Osteocyte (in vitro differentiated cells): ENCODE measurements at regions not wholly inside any gene's neighbourhood (a gene's known extent, or its start where the extent isn't known, plus 50 kb on each side); places are given as distances from the start of the nearest gene placed in this dataset.

Experiments used
- DNase-seq: peaks from one replicate; pipeline ENCODE4 v3.0.0; 2021; ENCODE audit warnings: mixed read lengths; ENCODE audit not compliant: unreplicated experiment; ENCODE audit errors: extremely low spot score
- H3K27ac Mint-ChIP-seq: one replicate; pipeline ENCODE4 v1.8.0; 2021; ENCODE audit warnings: mild to moderate bottlenecking, mixed read lengths; ENCODE audit not compliant: unreplicated experiment
- H3K27me3 Mint-ChIP-seq: one replicate; pipeline ENCODE4 v1.8.0; 2021; ENCODE audit warnings: mixed read lengths; ENCODE audit not compliant: unreplicated experiment
- H3K36me3 Mint-ChIP-seq: one replicate; pipeline ENCODE4 v1.8.0; 2021; ENCODE audit warnings: mixed read lengths; ENCODE audit not compliant: unreplicated experiment
- H3K4me1 Mint-ChIP-seq: one replicate; pipeline ENCODE4 v1.8.0; 2021; ENCODE audit warnings: mixed read lengths; ENCODE audit not compliant: unreplicated experiment
- H3K4me3 Mint-ChIP-seq: one replicate; pipeline ENCODE4 v1.8.0; 2021; ENCODE audit warnings: mild to moderate bottlenecking, moderate library complexity, mixed read lengths; ENCODE audit not compliant: unreplicated experiment
- H3K9me3 Mint-ChIP-seq: one replicate; pipeline ENCODE4 v1.8.0; 2021; ENCODE audit warnings: mixed read lengths; ENCODE audit not compliant: unreplicated experiment
- TF ChIP-seq, protein P1 (sequence below): fragments of 200-600 bp; sonication (generic); IDR thresholded peaks from 2 replicates; pipeline ENCODE4 v1.5.0; 2021; ENCODE audit warnings: antibody characterized with exemption, mild to moderate bottlenecking, moderate library complexity

DNA sequence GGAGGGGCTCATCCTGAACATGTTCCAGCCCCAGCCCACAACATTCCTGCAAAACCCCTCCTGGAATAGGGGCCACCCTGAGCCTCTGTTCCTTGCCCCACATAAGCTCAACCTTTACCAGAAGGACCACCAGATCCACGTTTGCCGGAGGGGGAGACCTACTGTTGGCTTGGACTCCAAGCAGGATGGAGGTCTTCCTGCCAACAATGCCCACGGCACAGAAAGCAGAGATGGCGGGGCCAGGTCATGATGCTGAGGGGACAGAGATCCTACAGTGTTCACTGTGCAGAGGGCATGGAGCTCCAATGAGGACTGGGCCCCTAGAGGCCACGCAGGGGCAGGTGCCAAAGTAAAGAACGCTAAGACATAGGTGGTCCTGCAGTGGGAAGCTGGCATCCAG, 98.5 kb upstream of the RAB6C start:
- Mint-ChIP-seq H3K4me3 (no peak overlapping the region), H3K27me3 (no peaks in the 10 kb centered on the region), H3K27ac (no peak overlapping the region), H3K36me3 (no peaks in the 10 kb centered on the region), H3K9me3 (no peaks in the 10 kb centered on the region), H3K4me1 (peaks cover 6% of the 10 kb centered on the region)
- TF ChIP-seq, protein P1, sequence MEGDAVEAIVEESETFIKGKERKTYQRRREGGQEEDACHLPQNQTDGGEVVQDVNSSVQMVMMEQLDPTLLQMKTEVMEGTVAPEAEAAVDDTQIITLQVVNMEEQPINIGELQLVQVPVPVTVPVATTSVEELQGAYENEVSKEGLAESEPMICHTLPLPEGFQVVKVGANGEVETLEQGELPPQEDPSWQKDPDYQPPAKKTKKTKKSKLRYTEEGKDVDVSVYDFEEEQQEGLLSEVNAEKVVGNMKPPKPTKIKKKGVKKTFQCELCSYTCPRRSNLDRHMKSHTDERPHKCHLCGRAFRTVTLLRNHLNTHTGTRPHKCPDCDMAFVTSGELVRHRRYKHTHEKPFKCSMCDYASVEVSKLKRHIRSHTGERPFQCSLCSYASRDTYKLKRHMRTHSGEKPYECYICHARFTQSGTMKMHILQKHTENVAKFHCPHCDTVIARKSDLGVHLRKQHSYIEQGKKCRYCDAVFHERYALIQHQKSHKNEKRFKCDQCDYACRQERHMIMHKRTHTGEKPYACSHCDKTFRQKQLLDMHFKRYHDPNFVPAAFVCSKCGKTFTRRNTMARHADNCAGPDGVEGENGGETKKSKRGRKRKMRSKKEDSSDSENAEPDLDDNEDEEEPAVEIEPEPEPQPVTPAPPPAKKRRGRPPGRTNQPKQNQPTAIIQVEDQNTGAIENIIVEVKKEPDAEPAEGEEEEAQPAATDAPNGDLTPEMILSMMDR = no peak
- DNase-seq = peak; percentile 68

DNA sequence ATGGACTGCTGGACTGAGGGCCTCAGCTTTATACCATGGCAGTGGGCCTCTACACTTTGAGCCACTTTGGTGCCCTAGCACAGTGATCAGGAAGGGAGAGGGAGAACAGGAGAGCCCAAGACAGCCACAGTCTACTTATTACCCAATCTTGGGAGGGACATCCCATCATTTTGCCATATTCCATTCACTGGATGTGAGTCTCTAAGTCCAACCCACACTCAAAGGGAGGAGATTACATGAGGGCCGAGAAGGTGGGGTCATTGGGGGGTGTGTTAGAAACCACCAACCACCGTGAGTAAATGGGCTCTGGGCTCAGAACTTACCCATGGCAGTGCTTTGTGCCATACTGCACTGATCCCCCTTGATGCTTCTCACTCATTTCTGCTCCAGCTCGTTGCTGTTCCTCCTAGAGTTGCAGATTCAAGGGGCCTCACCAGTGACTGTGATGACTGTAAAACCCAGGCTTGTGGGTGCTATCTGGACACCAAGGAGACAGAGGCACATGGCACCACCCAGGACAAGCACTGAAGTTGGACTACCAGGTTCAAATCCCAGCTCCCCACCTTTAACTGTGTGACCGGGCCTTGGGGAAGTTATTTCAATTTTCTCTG, 97.6 kb upstream of the RAB6C start:
- TF ChIP-seq, protein P1 = no peak
- no peaks in the 10 kb centered on the region for H3K9me3 Mint-ChIP-seq
- peak; percentile 68 for DNase-seq
- H3K4me1 Mint-ChIP-seq = peaks cover under 1% of the 10 kb centered on the region
- H3K4me3 Mint-ChIP-seq = no peak overlapping the region
- no peaks in the 10 kb centered on the region for H3K27me3 Mint-ChIP-seq
- no peaks in the 10 kb centered on the region for H3K36me3 Mint-ChIP-seq
- H3K27ac Mint-ChIP-seq = no peak overlapping the region

DNA sequence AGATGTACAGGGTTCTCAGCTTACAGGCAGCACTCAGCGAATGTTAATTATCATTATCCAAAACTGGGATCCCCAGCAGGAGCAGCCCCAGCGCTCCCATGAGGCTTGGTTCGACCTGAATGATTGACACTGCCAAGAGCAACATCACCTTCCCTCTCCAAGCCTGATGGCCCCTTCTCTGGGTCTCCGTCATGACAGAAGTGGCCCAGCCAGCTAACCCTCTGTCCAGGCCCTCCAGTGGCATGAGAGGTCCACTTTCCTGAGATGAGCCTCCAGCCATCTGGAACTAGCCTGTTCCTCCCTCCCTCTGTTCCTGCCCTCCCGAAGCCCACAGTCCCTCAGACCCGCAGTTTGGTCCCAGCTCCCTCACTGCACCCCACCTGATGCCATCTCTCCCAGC, 97.0 kb upstream of the RAB6C start:
- no peaks in the 10 kb centered on the region for H3K9me3 Mint-ChIP-seq
- H3K4me3 Mint-ChIP-seq = no peak overlapping the region
- H3K36me3 Mint-ChIP-seq = no peaks in the 10 kb centered on the region
- TF ChIP-seq, protein P1 = no peak
- H3K27ac Mint-ChIP-seq = no peak overlapping the region
- peak; percentile 70 for DNase-seq
- no peaks in the 10 kb centered on the region for H3K4me1 Mint-ChIP-seq
- no peaks in the 10 kb centered on the region for H3K27me3 Mint-ChIP-seq

DNA sequence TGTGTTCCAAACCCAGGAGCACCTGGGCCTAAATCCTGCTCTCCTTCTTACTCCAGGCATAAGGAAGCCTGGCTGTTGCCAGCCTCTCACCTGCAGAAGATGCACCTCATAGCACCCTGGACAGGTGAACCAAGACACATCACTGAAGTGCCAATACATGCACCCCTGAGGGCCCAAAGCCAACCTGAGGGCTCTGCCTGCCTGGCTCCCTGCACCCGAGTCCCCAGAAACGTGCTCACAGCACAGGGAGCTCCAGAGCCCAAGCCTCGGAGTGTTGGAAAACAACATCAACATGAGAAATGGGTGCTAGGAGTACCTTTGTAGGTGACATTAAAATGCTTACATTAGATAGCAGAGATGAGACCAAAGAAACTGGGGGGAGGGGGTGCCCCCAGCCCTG, 96.3 kb upstream of the RAB6C start:
- Mint-ChIP-seq H3K36me3 (no peaks in the 10 kb centered on the region), H3K27ac (no peak overlapping the region), H3K27me3 (no peaks in the 10 kb centered on the region), H3K4me1 (no peaks in the 10 kb centered on the region), H3K4me3 (no peak overlapping the region), H3K9me3 (no peaks in the 10 kb centered on the region)
- DNase-seq = peak; percentile 73
- TF ChIP-seq, protein P1 = no peak

DNA sequence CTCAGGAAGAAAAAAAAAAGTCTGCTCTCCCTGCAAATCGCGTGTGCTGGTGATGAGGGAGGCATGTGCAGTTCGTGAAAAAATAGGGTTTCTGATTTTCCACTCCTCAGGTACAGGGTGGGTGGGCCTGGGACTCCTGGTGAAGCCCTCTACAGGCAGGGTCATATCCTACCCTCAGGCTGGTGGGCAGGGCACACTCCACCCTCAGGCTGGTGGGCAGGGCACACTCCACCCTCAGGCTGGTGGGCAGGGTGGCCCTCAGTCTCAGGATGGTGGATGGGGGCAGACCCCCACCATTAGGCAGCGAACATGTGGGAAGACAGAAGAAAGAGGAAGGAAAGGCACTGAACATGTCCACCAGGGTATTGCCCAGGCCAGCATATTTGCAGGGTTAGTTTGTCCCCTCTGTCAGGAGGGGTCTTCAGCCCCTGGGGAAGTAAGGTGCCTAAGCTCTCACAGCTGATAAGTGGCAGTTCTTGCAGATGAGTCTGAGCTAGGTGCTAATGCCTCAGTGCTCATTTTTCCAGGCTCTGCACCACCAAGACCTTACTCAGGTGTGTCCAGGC, 95.2 kb upstream of the RAB6C start:
- Mint-ChIP-seq H3K27me3 (no peaks in the 10 kb centered on the region), H3K4me3 (no peak overlapping the region), H3K27ac (no peak overlapping the region), H3K9me3 (no peaks in the 10 kb centered on the region), H3K36me3 (no peaks in the 10 kb centered on the region), H3K4me1 (no peaks in the 10 kb centered on the region)
- TF ChIP-seq, protein P1 = no peak
- DNase-seq = peak; percentile 56
